Naive thymus-derived CD4-positive, alpha-beta T cell (primary cell): ENCODE measurements at regions not wholly inside any gene's neighbourhood (a gene's known extent, or its start where the extent isn't known, plus 50 kb on each side); places are given as distances from the start of the nearest gene placed in this dataset.

Source experiments
- ATAC-seq: fragments of 150-1000 bp; cut with Tn5 transposase; 2 replicates; pipeline ENCODE4 v1.10.0; 2021; ENCODE audit warnings: mild to moderate bottlenecking, moderate library complexity
- CTCF ChIA-PET: fragments of 350-600 bp; sonication (Branson Sonifier 250); formaldehyde crosslinking; loops from one replicate; lab custom pipeline; 2021; ENCODE audit warnings: antibody characterized with exemption; lab: Charles Lee
- POLR2A ChIA-PET: fragments of 350-600 bp; sonication (Branson Sonifier 250); formaldehyde crosslinking; loops from one replicate; lab custom pipeline; 2021; ENCODE audit warnings: antibody characterized with exemption, inconsistent platforms; lab: Charles Lee
- DNase-seq, 9 donors: peaks; one replicate each; pipeline versions ENCODE4 v3.0.0 to v3.0.0-alpha.2; 2020 to 2022; ENCODE audit warnings: mixed read lengths in 1 of 9
- H3K27ac ChIP-seq: one replicate; pipeline ENCODE4 v1.7.0; 2013; ENCODE audit warnings: mild to moderate bottlenecking, low read depth, low read length, moderate library complexity
- H3K27me3 ChIP-seq, 2 donors: one replicate each; pipeline ENCODE4 v1.7.0; 2013; ENCODE audit warnings: low read length in 2 of 2, mild to moderate bottlenecking in 2 of 2, moderate library complexity in 2 of 2; ENCODE audit not compliant: control insufficient read depth in 2 of 2, insufficient read depth in 2 of 2
- H3K36me3 ChIP-seq, 3 experiments: 1 replicate in 2 of 3; 2 replicates in 1 of 3; pipeline ENCODE4 v1.7.0; 2013; ENCODE audit warnings: low read length in 3 of 3, mild to moderate bottlenecking in 3 of 3, moderate library complexity in 1 of 3; ENCODE audit not compliant: insufficient read depth in 3 of 3, control insufficient read depth in 2 of 3
- H3K4me1 ChIP-seq, 2 donors: one replicate each; pipeline ENCODE4 v1.7.0; 2013; ENCODE audit warnings: low read length in 2 of 2, mild to moderate bottlenecking in 2 of 2, moderate library complexity in 1 of 2; ENCODE audit not compliant: control insufficient read depth in 2 of 2, insufficient read depth in 2 of 2
- H3K4me3 ChIP-seq: 2 replicates; pipeline ENCODE4 v1.7.0; 2013; ENCODE audit warnings: mild to moderate bottlenecking, low read length
- H3K9me3 ChIP-seq, 3 experiments: 1 replicate in 2 of 3; 2 replicates in 1 of 3; pipeline ENCODE4 v1.7.0; 2013; ENCODE audit warnings: low read length in 3 of 3; ENCODE audit not compliant: control insufficient read depth in 2 of 3
- H3K27ac Mint-ChIP-seq, 9 donors: one replicate each; pipeline ENCODE4 v1.8.0; 2020 to 2022; ENCODE audit warnings: mixed read lengths in 9 of 9, mild to moderate bottlenecking in 8 of 9, moderate library complexity in 5 of 9, inconsistent platforms in 2 of 9
- H3K27me3 Mint-ChIP-seq, 5 donors: one replicate each; pipeline ENCODE4 v1.8.0; 2021 to 2022; ENCODE audit warnings: mixed read lengths in 5 of 5, mild to moderate bottlenecking in 1 of 5
- H3K36me3 Mint-ChIP-seq, 5 donors: one replicate each; pipeline ENCODE4 v1.8.0; 2020 to 2022; ENCODE audit warnings: mixed read lengths in 5 of 5, mild to moderate bottlenecking in 3 of 5, inconsistent platforms in 1 of 5
- H3K4me1 Mint-ChIP-seq, 7 donors: one replicate each; pipeline ENCODE4 v1.8.0; 2020 to 2022; ENCODE audit warnings: mixed read lengths in 7 of 7, mild to moderate bottlenecking in 3 of 7, inconsistent platforms in 1 of 7
- H3K4me3 Mint-ChIP-seq, 10 donors: one replicate each; pipeline ENCODE4 v1.8.0; 2020 to 2022; ENCODE audit warnings: mild to moderate bottlenecking in 10 of 10, mixed read lengths in 10 of 10, moderate library complexity in 6 of 10, inconsistent platforms in 2 of 10
- H3K9me3 Mint-ChIP-seq, 11 donors: one replicate each; pipeline ENCODE4 v1.8.0; 2020 to 2022; ENCODE audit warnings: mixed read lengths in 11 of 11, mild to moderate bottlenecking in 4 of 11, inconsistent platforms in 1 of 11, moderate library complexity in 1 of 11
- intact Hi-C, 2 donors: fragments of 100-400 bp; cut with micrococcal nuclease; formaldehyde crosslinking; loops; one replicate each; pipeline ENCODE4 v1.15.1; 2023

DNA sequence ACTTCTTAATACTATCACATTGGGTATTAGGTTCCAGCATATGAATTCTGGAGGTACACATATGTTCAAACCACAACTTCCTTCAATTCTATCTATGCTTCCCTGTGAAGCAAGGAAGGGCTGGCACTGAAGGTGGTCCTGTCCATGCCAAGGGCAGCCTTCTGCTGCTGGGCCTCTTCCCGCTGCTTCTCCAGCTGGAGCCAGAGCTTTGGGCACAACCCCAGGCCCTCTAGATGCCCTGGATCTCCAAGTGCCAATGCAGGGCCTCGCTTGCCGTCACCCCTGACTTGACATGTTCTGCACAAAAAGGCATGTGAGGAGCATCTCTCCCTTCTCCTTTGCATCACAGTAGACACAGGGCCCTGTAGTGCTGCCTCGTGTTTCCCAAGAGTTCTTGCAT, 62.6 kb downstream of the STYXL2 start:
- POLR2A ChIA-PET = no interaction called here
- intact Hi-C loops = no loop called here
- Histone ChIP-seq H3K27me3 (no peaks in the 10 kb centered on the region), H3K9me3 (no peaks in the 10 kb centered on the region), H3K27ac (no peak overlapping the region), H3K36me3 (no peaks in the 10 kb centered on the region), H3K4me1 (no peaks in the 10 kb centered on the region), H3K4me3 (no peak overlapping the region)
- Mint-ChIP-seq H3K27me3 (peaks cover 0 to 12% (median 0%) of the 10 kb centered on the region in 5 donors), H3K36me3 (no peaks in the 10 kb centered on the region), H3K27ac (no peak overlapping the region), H3K4me3 (peak overlapping the region in 1 of 10 donors; percentile 8), H3K9me3 (no peaks in the 10 kb centered on the region), H3K4me1 (peaks cover 0 to 6% (median 3%) of the 10 kb centered on the region in 7 donors)
- CTCF ChIA-PET = no interaction called here
- DNase-seq (no peak), ATAC-seq (no peak)

DNA sequence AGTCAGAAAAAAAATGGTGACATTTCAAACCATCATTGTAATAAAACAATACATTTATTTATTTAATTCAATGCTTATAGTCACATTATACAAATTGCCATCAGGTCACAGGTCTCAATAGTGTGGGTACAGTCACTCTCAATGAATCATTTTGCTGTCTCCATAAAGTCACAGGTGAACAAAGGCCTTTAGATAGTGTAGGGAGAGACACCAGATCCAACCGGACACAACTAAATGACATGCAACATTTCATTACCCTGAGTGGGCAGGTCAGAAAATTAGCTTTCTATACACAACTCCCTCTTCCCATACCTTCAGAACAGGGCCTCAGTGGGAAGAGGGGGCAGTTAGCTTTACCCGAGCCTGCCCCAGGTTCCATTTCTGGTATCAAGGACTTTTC, 63.2 kb downstream of the STYXL2 start:
- ATAC-seq (no peak), DNase-seq (no peak)
- no peak overlapping the region for H3K4me3 ChIP-seq
- Mint-ChIP-seq H3K4me3 (no peak overlapping the region), H3K36me3 (no peaks in the 10 kb centered on the region), H3K27me3 (peaks cover 0 to 12% (median 3%) of the 10 kb centered on the region in 5 donors), H3K27ac (no peak overlapping the region), H3K4me1 (peaks cover 0 to 6% (median 3%) of the 10 kb centered on the region in 7 donors), H3K9me3 (no peaks in the 10 kb centered on the region)
- H3K27me3 ChIP-seq = no peaks in the 10 kb centered on the region
- H3K27ac ChIP-seq = no peak overlapping the region
- no peaks in the 10 kb centered on the region for H3K4me1 ChIP-seq
- no peaks in the 10 kb centered on the region for H3K9me3 ChIP-seq
- POLR2A ChIA-PET = no interaction called here
- no peaks in the 10 kb centered on the region for H3K36me3 ChIP-seq
- intact Hi-C loops = no loop called here
- CTCF ChIA-PET = no interaction called here

DNA sequence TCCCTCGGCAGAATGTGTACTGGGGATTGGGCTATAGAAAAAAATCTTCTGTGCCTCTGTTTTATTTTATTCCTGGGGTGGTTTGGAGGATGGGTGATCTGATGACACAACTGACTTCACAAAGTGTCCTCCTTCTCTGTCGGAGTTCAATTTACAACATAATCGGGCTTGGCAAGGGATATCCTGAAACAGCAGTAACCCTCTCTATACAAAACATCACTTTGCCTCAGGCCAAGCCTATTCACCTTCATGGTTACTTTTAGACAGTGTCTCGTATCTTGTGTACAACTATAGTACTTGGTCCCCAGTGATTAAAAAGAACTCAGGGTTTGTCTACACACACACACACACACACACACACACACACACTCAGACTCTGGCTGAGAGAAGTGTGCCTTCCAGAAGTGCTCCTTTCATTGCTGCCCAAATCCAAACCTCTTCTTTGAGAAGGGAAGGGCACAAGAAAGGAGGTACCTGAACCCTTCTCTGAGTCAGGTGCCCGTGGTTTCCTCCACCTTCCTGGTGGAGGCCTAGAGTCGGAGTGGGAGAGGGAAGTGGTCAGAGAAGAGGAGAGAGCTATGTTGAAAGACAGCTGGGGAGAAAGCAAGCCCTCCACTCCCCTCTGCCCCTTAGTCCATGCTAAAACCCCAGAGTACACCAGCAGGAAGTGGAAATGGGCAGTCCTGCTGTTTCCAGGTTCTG, 62.4 kb upstream of the POU2F1 start:
- H3K4me1 Mint-ChIP-seq = peaks cover 3 to 8% (median 5%) of the 10 kb centered on the region in 7 donors
- CTCF ChIA-PET = no interaction called here
- no peaks in the 10 kb centered on the region for H3K36me3 Mint-ChIP-seq
- Histone ChIP-seq H3K27ac (no peak overlapping the region), H3K9me3 (no peaks in the 10 kb centered on the region), H3K36me3 (no peaks in the 10 kb centered on the region), H3K4me3 (no peak overlapping the region), H3K4me1 (peaks cover 0 to 7% of the 10 kb centered on the region in 2 donors), H3K27me3 (no peaks in the 10 kb centered on the region)
- DNase-seq = no peak
- POLR2A ChIA-PET = no interaction called here
- intact Hi-C loops = no loop called here
- H3K4me3 Mint-ChIP-seq = no peak overlapping the region
- peaks cover 0 to 16% (median 3%) of the 10 kb centered on the region in 5 donors for H3K27me3 Mint-ChIP-seq
- H3K27ac Mint-ChIP-seq = no peak overlapping the region
- no peak for ATAC-seq
- H3K9me3 Mint-ChIP-seq = no peaks in the 10 kb centered on the region

DNA sequence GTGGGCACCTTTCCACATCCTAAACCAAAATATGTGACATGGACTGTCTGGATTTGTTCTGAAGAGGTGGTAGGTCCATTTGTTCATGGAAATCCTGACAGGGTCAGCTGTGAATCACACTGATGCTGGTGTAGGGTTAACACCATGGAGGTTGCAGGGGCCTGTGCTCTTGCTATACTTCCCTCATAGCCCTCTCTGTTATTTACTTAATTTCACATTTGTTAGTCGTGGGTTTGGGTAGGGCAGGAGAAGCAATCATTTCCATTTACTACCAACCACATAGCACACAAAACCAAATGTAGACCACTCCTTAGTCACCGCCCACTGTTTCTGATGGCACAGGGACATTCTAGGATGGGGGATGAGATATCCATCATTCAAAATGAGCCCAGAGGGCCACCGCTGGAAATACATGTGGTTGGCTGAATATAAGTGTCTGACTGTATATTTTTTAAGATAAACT, 61.8 kb upstream of the POU2F1 start:
- ChIA-PET CTCF (no interaction called here), POLR2A (no interaction called here)
- Mint-ChIP-seq H3K4me1 (peaks cover 5 to 13% (median 11%) of the 10 kb centered on the region in 7 donors), H3K36me3 (no peaks in the 10 kb centered on the region), H3K27ac (no peak overlapping the region), H3K27me3 (peaks cover 0 to 19% (median 3%) of the 10 kb centered on the region in 5 donors), H3K4me3 (no peak overlapping the region), H3K9me3 (no peaks in the 10 kb centered on the region)
- DNase-seq (no peak), ATAC-seq (no peak)
- no peak overlapping the region for H3K27ac ChIP-seq
- H3K9me3 ChIP-seq = no peaks in the 10 kb centered on the region
- intact Hi-C loops = no loop called here
- no peaks in the 10 kb centered on the region for H3K27me3 ChIP-seq
- H3K36me3 ChIP-seq = no peaks in the 10 kb centered on the region
- H3K4me3 ChIP-seq = no peak overlapping the region
- peaks cover 0 to 8% of the 10 kb centered on the region in 2 donors for H3K4me1 ChIP-seq

DNA sequence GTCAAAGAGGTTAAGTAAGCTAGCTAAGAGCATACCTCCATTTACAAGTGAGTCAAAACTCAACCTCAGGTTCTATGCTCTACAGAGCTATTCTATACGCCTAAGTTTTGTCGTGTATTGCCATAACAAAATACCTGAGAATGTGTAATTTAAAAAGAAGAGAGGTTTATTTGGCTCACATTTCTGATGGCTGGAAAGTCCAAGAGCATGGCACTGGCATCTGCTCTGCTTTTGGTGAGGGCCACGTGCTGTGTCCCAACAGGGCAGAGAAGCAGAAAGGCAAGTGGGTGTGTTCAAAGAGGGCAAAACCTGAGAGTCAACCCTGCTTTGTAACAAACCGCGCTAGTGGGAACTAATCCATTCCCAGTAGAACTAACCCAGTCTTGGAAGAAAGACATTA, 60.9 kb upstream of the POU2F1 start:
- H3K27me3 ChIP-seq = no peaks in the 10 kb centered on the region
- Mint-ChIP-seq H3K27ac (no peak overlapping the region), H3K9me3 (no peaks in the 10 kb centered on the region), H3K27me3 (peaks cover 3 to 25% (median 6%) of the 10 kb centered on the region in 5 donors), H3K36me3 (no peaks in the 10 kb centered on the region), H3K4me1 (peaks cover 5 to 21% (median 17%) of the 10 kb centered on the region in 7 donors), H3K4me3 (no peak overlapping the region)
- no peak for DNase-seq
- peaks cover 0 to 8% of the 10 kb centered on the region in 2 donors for H3K4me1 ChIP-seq
- POLR2A ChIA-PET = interaction anchor here (0.6 kb wide), 1 partner anchor 319 kb away, joined by 3 read pairs; no protein-coding TSS in a partner anchor
- no peak for ATAC-seq
- CTCF ChIA-PET = interaction anchor here (1.2 kb wide), 1 partner anchor 101 kb away, joined by 4 read pairs; no protein-coding TSS in a partner anchor
- no peaks in the 10 kb centered on the region for H3K36me3 ChIP-seq
- no peak overlapping the region for H3K4me3 ChIP-seq
- H3K27ac ChIP-seq = no peak overlapping the region
- intact Hi-C loops = no loop called here
- no peaks in the 10 kb centered on the region for H3K9me3 ChIP-seq

DNA sequence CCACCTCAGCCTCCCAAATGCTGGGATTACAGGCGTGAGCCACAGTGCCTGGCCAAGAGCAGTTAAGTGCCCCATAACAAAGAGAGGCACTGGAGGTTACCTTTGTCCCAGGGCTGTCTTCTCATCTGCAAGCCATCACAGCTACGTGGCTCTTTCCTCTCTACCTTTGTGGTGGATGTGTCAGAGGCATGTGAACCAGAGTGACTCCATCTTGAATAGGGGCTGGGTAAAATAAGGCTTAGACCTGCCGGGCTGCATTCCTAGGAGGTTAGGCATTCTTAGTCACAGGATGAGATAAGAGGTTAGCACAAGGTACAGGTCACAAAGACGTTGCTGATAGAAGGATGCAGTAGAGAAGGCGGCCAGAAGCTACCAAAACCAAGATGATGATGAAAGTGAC, 59.4 kb upstream of the POU2F1 start:
- H3K27me3 Mint-ChIP-seq = peaks cover 6 to 25% (median 9%) of the 10 kb centered on the region in 5 donors
- Histone ChIP-seq H3K4me1 (peaks cover 0 to 8% of the 10 kb centered on the region in 2 donors), H3K9me3 (no peaks in the 10 kb centered on the region), H3K36me3 (no peaks in the 10 kb centered on the region), H3K27me3 (no peaks in the 10 kb centered on the region), H3K4me3 (no peak overlapping the region), H3K27ac (no peak overlapping the region)
- no peaks in the 10 kb centered on the region for H3K9me3 Mint-ChIP-seq
- ATAC-seq (no peak), DNase-seq (no peak)
- no peaks in the 10 kb centered on the region for H3K36me3 Mint-ChIP-seq
- H3K4me3 Mint-ChIP-seq = no peak overlapping the region
- ChIA-PET CTCF (no interaction called here), POLR2A (no interaction called here)
- intact Hi-C loops = no loop called here
- H3K4me1 Mint-ChIP-seq = peaks cover 5 to 21% (median 17%) of the 10 kb centered on the region in 7 donors
- H3K27ac Mint-ChIP-seq = no peak overlapping the region

DNA sequence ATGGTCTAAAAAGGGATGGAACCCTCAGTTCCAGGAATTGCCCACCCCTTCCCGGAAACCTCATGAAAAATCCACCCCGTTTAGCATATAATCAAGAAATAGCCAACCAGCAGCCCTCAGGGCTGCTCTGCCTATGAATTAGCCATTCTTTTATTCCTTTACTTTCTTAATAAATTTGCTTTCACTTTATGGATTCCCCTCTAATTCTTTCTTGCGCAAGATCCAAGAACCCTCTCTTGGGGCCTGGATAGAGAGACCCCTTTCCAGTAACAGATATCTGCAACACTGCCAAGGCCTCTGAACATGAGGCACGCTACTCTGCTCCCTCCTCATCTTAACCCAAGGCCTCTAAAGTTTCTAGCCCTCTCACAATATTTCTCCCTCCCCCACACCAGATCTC, 58.9 kb upstream of the POU2F1 start:
- Histone ChIP-seq H3K4me3 (no peak overlapping the region), H3K27ac (no peak overlapping the region), H3K4me1 (peaks cover 0 to 8% of the 10 kb centered on the region in 2 donors), H3K9me3 (no peaks in the 10 kb centered on the region), H3K36me3 (no peaks in the 10 kb centered on the region), H3K27me3 (no peaks in the 10 kb centered on the region)
- DNase-seq = no peak
- CTCF ChIA-PET = interaction anchor here (1.9 kb wide), 1 partner anchor 101 kb away, joined by 4 read pairs; no protein-coding TSS in a partner anchor
- Mint-ChIP-seq H3K27ac (no peak overlapping the region), H3K27me3 (peaks cover 9 to 26% (median 12%) of the 10 kb centered on the region in 5 donors), H3K4me1 (peaks cover 5 to 21% (median 17%) of the 10 kb centered on the region in 7 donors), H3K36me3 (peaks cover 0 to 1% (median 0%) of the 10 kb centered on the region in 5 donors), H3K9me3 (peaks cover 0 to 1% (median 0%) of the 10 kb centered on the region in 11 donors), H3K4me3 (no peak overlapping the region)
- POLR2A ChIA-PET = no interaction called here
- ATAC-seq = no peak
- intact Hi-C loops = no loop called here
